ENCODE measurements at regions not wholly inside any gene's neighbourhood (a gene's known extent, or its start where the extent isn't known, plus 50 kb on each side); places are given as distances from the start of the nearest gene placed in this dataset.

DNA sequence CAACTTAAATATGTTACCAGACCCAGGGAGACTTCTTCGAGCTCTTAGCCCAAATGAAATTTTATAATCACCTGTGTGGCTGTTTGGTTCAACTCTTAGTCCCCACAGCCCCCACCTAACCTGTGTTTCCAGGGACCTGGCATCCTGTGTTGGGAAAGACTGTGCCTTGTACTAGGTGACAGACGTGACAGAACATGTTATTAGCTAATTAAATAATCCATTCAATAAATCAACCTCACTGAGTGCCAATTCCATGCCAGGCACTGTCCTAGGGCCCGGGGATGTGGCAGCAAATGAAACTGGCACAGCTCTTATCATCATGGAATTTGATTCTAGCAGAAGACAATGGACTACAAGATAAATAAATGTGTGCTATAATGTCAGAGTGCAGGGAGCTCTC is 431.9 kb downstream of the MIAT start:
- no peak for DNase-seq (ENCODE audit: extremely low read depth, insufficient read length)
- Histone ChIP-seq H3K4me3 (replicated peaks; ENCODE audit: low read depth, low read length) (no peak overlapping the region), H3K27me3 (replicated peaks; ENCODE audit: control insufficient read depth, insufficient read depth, low read length) (no peaks in the 10 kb centered on the region; the same call in 1 of the 2 replicates), H3K36me3 (ENCODE audit: control insufficient read depth, insufficient read depth, low read length) (no peaks in the 10 kb centered on the region)
- TF ChIP-seq, protein P1, sequence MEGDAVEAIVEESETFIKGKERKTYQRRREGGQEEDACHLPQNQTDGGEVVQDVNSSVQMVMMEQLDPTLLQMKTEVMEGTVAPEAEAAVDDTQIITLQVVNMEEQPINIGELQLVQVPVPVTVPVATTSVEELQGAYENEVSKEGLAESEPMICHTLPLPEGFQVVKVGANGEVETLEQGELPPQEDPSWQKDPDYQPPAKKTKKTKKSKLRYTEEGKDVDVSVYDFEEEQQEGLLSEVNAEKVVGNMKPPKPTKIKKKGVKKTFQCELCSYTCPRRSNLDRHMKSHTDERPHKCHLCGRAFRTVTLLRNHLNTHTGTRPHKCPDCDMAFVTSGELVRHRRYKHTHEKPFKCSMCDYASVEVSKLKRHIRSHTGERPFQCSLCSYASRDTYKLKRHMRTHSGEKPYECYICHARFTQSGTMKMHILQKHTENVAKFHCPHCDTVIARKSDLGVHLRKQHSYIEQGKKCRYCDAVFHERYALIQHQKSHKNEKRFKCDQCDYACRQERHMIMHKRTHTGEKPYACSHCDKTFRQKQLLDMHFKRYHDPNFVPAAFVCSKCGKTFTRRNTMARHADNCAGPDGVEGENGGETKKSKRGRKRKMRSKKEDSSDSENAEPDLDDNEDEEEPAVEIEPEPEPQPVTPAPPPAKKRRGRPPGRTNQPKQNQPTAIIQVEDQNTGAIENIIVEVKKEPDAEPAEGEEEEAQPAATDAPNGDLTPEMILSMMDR (IDR thresholded peaks at IDR 0.05; ENCODE audit: insufficient read depth, low read length, poor library complexity, severe bottlenecking): no peak

DNA sequence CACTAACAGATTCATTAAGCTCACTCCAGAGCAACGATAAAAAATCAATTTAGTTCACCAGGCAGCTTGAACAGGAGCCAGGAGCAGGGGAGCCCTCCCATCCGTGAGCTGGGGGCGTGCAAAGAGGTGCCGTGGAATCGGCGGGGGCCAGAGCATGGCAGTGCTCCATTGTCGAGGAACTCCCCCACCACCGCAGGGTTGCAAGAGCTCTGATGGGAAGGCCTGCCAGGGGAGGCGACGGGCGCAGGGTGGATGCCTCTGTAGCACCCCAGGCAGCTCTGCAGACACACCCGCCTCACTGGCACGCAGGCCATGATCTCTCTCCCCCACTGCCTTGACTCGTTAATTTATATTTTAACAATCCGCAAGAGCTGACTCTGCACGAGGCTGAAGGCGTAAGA is 433.2 kb downstream of the MIAT start:
- Histone ChIP-seq H3K27me3 (replicated peaks; ENCODE audit: control insufficient read depth, insufficient read depth, low read length) (no peaks in the 10 kb centered on the region; the same call in 1 of the 2 replicates), H3K36me3 (ENCODE audit: control insufficient read depth, insufficient read depth, low read length) (no peaks in the 10 kb centered on the region), H3K4me3 (replicated peaks; ENCODE audit: low read depth, low read length) (no peak overlapping the region)
- no peak for DNase-seq (ENCODE audit: extremely low read depth, insufficient read length)
- TF ChIP-seq, protein P1 (IDR thresholded peaks at IDR 0.05; ENCODE audit: insufficient read depth, low read length, poor library complexity, severe bottlenecking): no peak

DNA sequence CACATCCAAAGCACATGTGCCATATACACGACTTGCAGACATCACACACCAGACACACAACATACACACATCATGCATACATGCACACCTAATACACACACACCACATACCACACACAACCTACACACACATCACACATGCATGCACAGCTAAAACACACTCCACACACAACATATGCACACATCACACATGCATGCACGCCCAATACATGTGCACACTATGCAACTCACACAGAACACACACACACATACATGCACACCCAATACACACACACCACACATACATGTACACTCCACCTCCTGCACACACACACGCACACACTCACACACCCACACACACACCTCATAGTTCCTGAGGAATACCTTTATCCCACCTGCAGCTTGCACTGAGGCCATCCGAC is 436.0 kb downstream of the MIAT start:
- DNase-seq (ENCODE audit: extremely low read depth, insufficient read length): no peak
- TF ChIP-seq, protein P1 (IDR thresholded peaks at IDR 0.05; ENCODE audit: insufficient read depth, low read length, poor library complexity, severe bottlenecking): no peak
- no peaks in the 10 kb centered on the region for H3K36me3 ChIP-seq (ENCODE audit: control insufficient read depth, insufficient read depth, low read length)
- H3K4me3 ChIP-seq (replicated peaks; ENCODE audit: low read depth, low read length): no peak overlapping the region
- no peaks in the 10 kb centered on the region; the same call in 1 of the 2 replicates for H3K27me3 ChIP-seq (replicated peaks; ENCODE audit: control insufficient read depth, insufficient read depth, low read length)

DNA sequence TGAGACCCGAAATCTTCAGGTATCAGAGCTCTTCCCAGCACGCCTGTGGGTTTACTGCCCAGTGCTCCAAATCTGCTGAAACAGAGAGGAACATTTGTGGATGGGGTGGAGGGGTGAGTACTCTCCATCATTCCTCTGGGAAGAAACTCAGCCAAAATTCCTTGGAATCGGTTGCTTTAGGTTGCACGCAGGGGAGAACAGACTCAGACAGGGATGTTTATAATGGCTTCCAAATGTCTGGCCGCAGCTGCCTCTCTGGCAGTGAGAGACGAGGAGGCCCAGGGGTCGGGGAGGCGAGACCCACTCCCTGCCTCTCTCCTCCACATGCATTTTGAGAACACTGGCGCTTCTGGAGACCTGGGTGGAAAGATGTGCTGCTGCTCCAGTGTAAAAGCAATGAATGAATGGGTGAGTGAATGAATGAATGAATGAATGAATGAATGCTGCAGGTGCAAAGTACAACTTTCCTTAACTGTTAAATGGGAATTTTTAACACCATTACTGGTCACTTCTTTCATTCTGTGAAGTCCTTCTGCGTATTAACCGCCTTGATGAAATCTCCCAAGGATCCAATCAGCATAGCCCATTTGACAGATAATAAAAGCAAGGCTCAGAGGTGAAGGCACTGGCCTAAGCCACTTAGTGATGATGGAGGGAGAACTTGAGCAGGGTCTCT is 437.4 kb downstream of the MIAT start:
- Histone ChIP-seq H3K4me3 (replicated peaks; ENCODE audit: low read depth, low read length) (no peak overlapping the region), H3K36me3 (ENCODE audit: control insufficient read depth, insufficient read depth, low read length) (no peaks in the 10 kb centered on the region), H3K27me3 (replicated peaks; ENCODE audit: control insufficient read depth, insufficient read depth, low read length) (no peaks in the 10 kb centered on the region; the same call in 1 of the 2 replicates)
- DNase-seq (ENCODE audit: extremely low read depth, insufficient read length): no peak
- TF ChIP-seq, protein P1 (IDR thresholded peaks at IDR 0.05; ENCODE audit: insufficient read depth, low read length, poor library complexity, severe bottlenecking): no peak

DNA sequence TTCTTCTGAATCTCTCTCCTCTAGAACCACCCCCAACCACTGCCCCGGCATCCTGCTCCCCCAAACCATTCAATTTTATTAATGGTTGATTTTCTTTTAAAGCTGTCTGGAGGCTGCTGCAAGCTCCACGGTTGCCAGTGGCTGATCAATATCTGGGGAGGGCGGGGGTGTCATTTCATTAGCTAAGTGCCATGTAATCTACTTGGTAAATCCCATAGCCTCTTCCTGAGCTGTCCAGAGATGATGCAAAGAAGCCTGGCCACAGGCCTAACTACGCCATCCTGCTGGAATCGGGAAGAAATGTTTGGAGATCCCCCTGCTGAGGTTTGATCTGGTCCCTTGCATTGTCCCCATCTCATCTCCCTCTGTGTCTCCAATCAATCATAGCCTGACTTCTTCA is 440.1 kb downstream of the MIAT start:
- no peak overlapping the region for H3K4me3 ChIP-seq (replicated peaks; ENCODE audit: low read depth, low read length)
- no peaks in the 10 kb centered on the region for H3K36me3 ChIP-seq (ENCODE audit: control insufficient read depth, insufficient read depth, low read length)
- no peak for DNase-seq (ENCODE audit: extremely low read depth, insufficient read length)
- TF ChIP-seq, protein P1 (IDR thresholded peaks at IDR 0.05; ENCODE audit: insufficient read depth, low read length, poor library complexity, severe bottlenecking): no peak
- H3K27me3 ChIP-seq (replicated peaks; ENCODE audit: control insufficient read depth, insufficient read depth, low read length): no peaks in the 10 kb centered on the region; the same call in none of the 2 replicates

Measured in GM06990 (cell line).